ENCODE measurements at regions not wholly inside any gene's neighbourhood (a gene's known extent, or its start where the extent isn't known, plus 50 kb on each side); places are given as distances from the start of the nearest gene placed in this dataset.

- no peak for DNase-seq (ENCODE audit: low spot score in 2 of 2)
- H3K9me3 ChIP-seq, result no peaks in the 10 kb centered on the region
- no peak overlapping the region for H3K4me3 ChIP-seq
- in situ Hi-C loops (cut with MboI; ENCODE audit: low sequenced_read_pairs), result no loop called here
- H3K4me1 ChIP-seq, result no peaks in the 10 kb centered on the region
- no peaks in the 10 kb centered on the region for H3K27me3 ChIP-seq (ENCODE audit: low read depth)
- no peaks in the 10 kb centered on the region for H3K36me3 ChIP-seq (replicated peaks)
Measured at GRCh38 chr18:22541232-22541631, 123.5 kb upstream of the CTAGE1 start.

GRCh38 chr18:22542406-22542835 lies 124.7 kb upstream of the CTAGE1 start:
- Histone ChIP-seq H3K4me1 (no peaks in the 10 kb centered on the region), H3K9me3 (no peaks in the 10 kb centered on the region), H3K36me3 (replicated peaks) (no peaks in the 10 kb centered on the region), H3K27me3 (ENCODE audit: low read depth) (0 out of 2 replicates have a peak, but pooled peaks cover 2% of the 10 kb centered on the region), H3K4me3 (no peak overlapping the region)
- no peak for DNase-seq (ENCODE audit: low spot score in 2 of 2)
- in situ Hi-C loops (cut with MboI; ENCODE audit: low sequenced_read_pairs), result no loop called here

- no peaks in the 10 kb centered on the region for H3K4me1 ChIP-seq
- 0 out of 2 replicates have a peak, but pooled peaks cover 2% of the 10 kb centered on the region for H3K27me3 ChIP-seq (ENCODE audit: low read depth)
- in situ Hi-C loops (cut with MboI; ENCODE audit: low sequenced_read_pairs), result no loop called here
- DNase-seq (ENCODE audit: low spot score in 2 of 2), result no peak
- no peaks in the 10 kb centered on the region for H3K9me3 ChIP-seq
- H3K4me3 ChIP-seq, result no peak overlapping the region
- no peaks in the 10 kb centered on the region for H3K36me3 ChIP-seq (replicated peaks)
Measured at GRCh38 chr18:22543769-22544168, 126.1 kb upstream of the CTAGE1 start.

GRCh38 chr18:22544626-22545025 lies 126.9 kb upstream of the CTAGE1 start:
- Histone ChIP-seq H3K36me3 (replicated peaks) (no peaks in the 10 kb centered on the region), H3K9me3 (no peaks in the 10 kb centered on the region), H3K4me3 (no peak overlapping the region), H3K4me1 (no peaks in the 10 kb centered on the region), H3K27me3 (ENCODE audit: low read depth) (0 out of 2 replicates have a peak, but pooled peaks cover 2% of the 10 kb centered on the region)
- DNase-seq (ENCODE audit: low spot score in 2 of 2), result no peak
- in situ Hi-C loops (cut with MboI; ENCODE audit: low sequenced_read_pairs), result no loop called here

- no peak overlapping the region for H3K4me3 ChIP-seq
- no peaks in the 10 kb centered on the region for H3K4me1 ChIP-seq
- H3K27me3 ChIP-seq (ENCODE audit: low read depth), result 0 out of 2 replicates have a peak, but pooled peaks cover 2% of the 10 kb centered on the region
- H3K36me3 ChIP-seq (replicated peaks), result no peaks in the 10 kb centered on the region
- H3K9me3 ChIP-seq, result no peaks in the 10 kb centered on the region
- no peak for DNase-seq (ENCODE audit: low spot score in 2 of 2)
- in situ Hi-C loops (cut with MboI; ENCODE audit: low sequenced_read_pairs), result no loop called here
Measured at GRCh38 chr18:22545066-22545760, 127.5 kb upstream of the CTAGE1 start.

GRCh38 chr18:22546905-22547570 lies 129.3 kb upstream of the CTAGE1 start:
- DNase-seq (ENCODE audit: low spot score in 2 of 2), result no peak
- Histone ChIP-seq H3K9me3 (no peaks in the 10 kb centered on the region), H3K4me1 (no peaks in the 10 kb centered on the region), H3K4me3 (no peak overlapping the region), H3K36me3 (replicated peaks) (no peaks in the 10 kb centered on the region), H3K27me3 (ENCODE audit: low read depth) (0 out of 2 replicates have a peak, but pooled peaks cover 2% of the 10 kb centered on the region)
- in situ Hi-C loops (cut with MboI; ENCODE audit: low sequenced_read_pairs), result no loop called here

- H3K36me3 ChIP-seq (replicated peaks), result no peaks in the 10 kb centered on the region
- H3K27me3 ChIP-seq (ENCODE audit: low read depth), result 0 out of 2 replicates have a peak, but pooled peaks cover 2% of the 10 kb centered on the region
- no peak overlapping the region for H3K4me3 ChIP-seq
- no peaks in the 10 kb centered on the region for H3K9me3 ChIP-seq
- DNase-seq (ENCODE audit: low spot score in 2 of 2), result no peak
- H3K4me1 ChIP-seq, result no peaks in the 10 kb centered on the region
- in situ Hi-C loops (cut with MboI; ENCODE audit: low sequenced_read_pairs), result no loop called here
Measured at GRCh38 chr18:22547807-22548561, 130.3 kb upstream of the CTAGE1 start.

GRCh38 chr18:22549260-22549937 lies 131.7 kb upstream of the CTAGE1 start:
- no peak for DNase-seq (ENCODE audit: low spot score in 2 of 2)
- H3K9me3 ChIP-seq, result no peaks in the 10 kb centered on the region
- 0 out of 2 replicates have a peak, but pooled peaks cover 2% of the 10 kb centered on the region for H3K27me3 ChIP-seq (ENCODE audit: low read depth)
- no peak overlapping the region for H3K4me3 ChIP-seq
- in situ Hi-C loops (cut with MboI; ENCODE audit: low sequenced_read_pairs), result no loop called here
- H3K4me1 ChIP-seq, result no peaks in the 10 kb centered on the region
- H3K36me3 ChIP-seq (replicated peaks), result no peaks in the 10 kb centered on the region

GRCh38 chr18:22550366-22550765 lies 132.7 kb upstream of the CTAGE1 start:
- DNase-seq (ENCODE audit: low spot score in 2 of 2), result no peak
- Histone ChIP-seq H3K4me3 (no peak overlapping the region), H3K9me3 (no peaks in the 10 kb centered on the region), H3K27me3 (ENCODE audit: low read depth) (0 out of 2 replicates have a peak, but pooled peaks cover 2% of the 10 kb centered on the region), H3K36me3 (replicated peaks) (no peaks in the 10 kb centered on the region), H3K4me1 (no peaks in the 10 kb centered on the region)
- in situ Hi-C loops (cut with MboI; ENCODE audit: low sequenced_read_pairs), result loop anchor here (25.0 kb wide), 1 partner anchor 638 kb away; no protein-coding TSS in a partner anchor

GRCh38 chr18:22550861-22551260 lies 133.1 kb upstream of the CTAGE1 start:
- DNase-seq (ENCODE audit: low spot score in 2 of 2), result no peak
- no peaks in the 10 kb centered on the region for H3K9me3 ChIP-seq
- no peak overlapping the region for H3K4me3 ChIP-seq
- in situ Hi-C loops (cut with MboI; ENCODE audit: low sequenced_read_pairs), result loop anchor here (25.0 kb wide), 1 partner anchor 639 kb away; no protein-coding TSS in a partner anchor
- no peaks in the 10 kb centered on the region for H3K4me1 ChIP-seq
- peaks cover 5% of the 10 kb centered on the region; the same call in 1 of the 2 replicates for H3K27me3 ChIP-seq (ENCODE audit: low read depth)
- no peaks in the 10 kb centered on the region for H3K36me3 ChIP-seq (replicated peaks)

- in situ Hi-C loops (cut with MboI; ENCODE audit: low sequenced_read_pairs), result loop anchor here (25.0 kb wide), 1 partner anchor 639 kb away; no protein-coding TSS in a partner anchor
- H3K27me3 ChIP-seq (ENCODE audit: low read depth), result peaks cover 5% of the 10 kb centered on the region; the same call in 1 of the 2 replicates
- H3K4me1 ChIP-seq, result no peaks in the 10 kb centered on the region
- DNase-seq (ENCODE audit: low spot score in 2 of 2), result no peak
- H3K36me3 ChIP-seq (replicated peaks), result no peaks in the 10 kb centered on the region
- no peaks in the 10 kb centered on the region for H3K9me3 ChIP-seq
- no peak overlapping the region for H3K4me3 ChIP-seq
Measured at GRCh38 chr18:22551536-22552151, 133.9 kb upstream of the CTAGE1 start.

- no peaks in the 10 kb centered on the region for H3K36me3 ChIP-seq (replicated peaks)
- in situ Hi-C loops (cut with MboI; ENCODE audit: low sequenced_read_pairs), result loop anchor here (25.0 kb wide), 1 partner anchor 640 kb away; no protein-coding TSS in a partner anchor
- H3K4me1 ChIP-seq, result no peaks in the 10 kb centered on the region
- DNase-seq (ENCODE audit: low spot score in 2 of 2), result no peak
- H3K27me3 ChIP-seq (ENCODE audit: low read depth), result peaks cover 4% of the 10 kb centered on the region; the same call in 1 of the 2 replicates
- no peak overlapping the region for H3K4me3 ChIP-seq
- H3K9me3 ChIP-seq, result no peaks in the 10 kb centered on the region
Measured at GRCh38 chr18:22552254-22552653, 134.5 kb upstream of the CTAGE1 start.
